Upper lobe of left lung (tissue), 4 donors: ENCODE measurements at regions not wholly inside any gene's neighbourhood (a gene's known extent, or its start where the extent isn't known, plus 50 kb on each side); places are given as distances from the start of the nearest gene placed in this dataset.

ENCODE experiments used
- CTCF ChIP-seq, 6 experiments: fragments of 450-650 bp in 4 of 6; fragments of 200-600 bp in 2 of 6; sonication (generic) in 2 of 6; IDR thresholded peaks; one replicate each; pipeline ENCODE4 v1.5.1; 2016 to 2019; ENCODE audit warnings: antibody characterized with exemption in 6 of 6
- POLR2A ChIP-seq, 4 donors: fragments of 450-650 bp; IDR thresholded peaks; one replicate each; pipeline ENCODE4 v1.5.1; 2016 to 2017; ENCODE audit warnings: antibody characterized with exemption in 4 of 4, mild to moderate bottlenecking in 2 of 4
- POLR2AphosphoS5 ChIP-seq, 2 donors: sonication (generic); formaldehyde crosslinking; IDR thresholded peaks; one replicate each; pipeline ENCODE4 v1.5.1; 2017; ENCODE audit warnings: antibody characterized with exemption in 2 of 2

GRCh38 chr7:106592282-106593027 is 68.5 kb downstream of the CCDC71L start:
- TF ChIP-seq POLR2AphosphoS5 (IDR thresholded peaks at IDR 0.05) (no peak), CTCF (IDR thresholded peaks at IDR 0.05) (no peak), POLR2A (IDR thresholded peaks at IDR 0.05) (no peak)
